ENCODE measurements at regions not wholly inside any gene's neighbourhood (a gene's known extent, or its start where the extent isn't known, plus 50 kb on each side); places are given as distances from the start of the nearest gene placed in this dataset.

GRCh38 chr5:128774605-128775004 lies 190.7 kb upstream of the SLC27A6 start:
- TF ChIP-seq JUNB (IDR thresholded peaks at IDR 0.05), result no peak
- TF ChIP-seq CTCF (IDR thresholded peaks at IDR 0.05), result no peak
- TF ChIP-seq RAD21 (conservative IDR thresholded peaks at IDR 0.05 in 1 of 2, IDR thresholded peaks at IDR 0.05 in 1 of 2), result no peak
- no peak for TF ChIP-seq BHLHE40 (IDR thresholded peaks at IDR 0.05; ENCODE audit: low read depth, low read length)
- no peak for TF ChIP-seq POLR2A (IDR thresholded peaks at IDR 0.05; ENCODE audit: low read length)
- no peak for TF ChIP-seq RNF2 (IDR thresholded peaks at IDR 0.05; ENCODE audit: borderline replicate concordance, low read depth)
- no peak for TF ChIP-seq MYC (IDR thresholded peaks at IDR 0.05; ENCODE audit: borderline replicate concordance, low read length)
